ENCODE measurements at regions not wholly inside any gene's neighbourhood (a gene's known extent, or its start where the extent isn't known, plus 50 kb on each side); places are given as distances from the start of the nearest gene placed in this dataset.

- ChIA-PET CTCF (no interaction called here), POLR2A (no interaction called here)
Measured at GRCh38 chr2:164306872-164307271, 314.4 kb downstream of the GRB14 start.

- POLR2A ChIA-PET, result no interaction called here
- CTCF ChIA-PET, result no interaction called here
Measured at GRCh38 chr2:164302786-164303185, 318.5 kb downstream of the GRB14 start.

- POLR2A ChIA-PET, result no interaction called here
- CTCF ChIA-PET, result no interaction called here
Measured at GRCh38 chr2:164288235-164288634, 333.0 kb downstream of the GRB14 start.

- ChIA-PET POLR2A (no interaction called here), CTCF (no interaction called here)
Measured at GRCh38 chr2:164287056-164287455, 334.2 kb downstream of the GRB14 start.

- POLR2A ChIA-PET, result no interaction called here
- CTCF ChIA-PET, result no interaction called here
Measured at GRCh38 chr2:164285576-164285975, 335.7 kb downstream of the GRB14 start.

- POLR2A ChIA-PET, result no interaction called here
- CTCF ChIA-PET, result no interaction called here
Measured at GRCh38 chr2:164281896-164282295, 339.4 kb downstream of the GRB14 start.

- POLR2A ChIA-PET, result no interaction called here
- CTCF ChIA-PET, result no interaction called here
Measured at GRCh38 chr2:164275659-164276058, 345.6 kb downstream of the GRB14 start.

GRCh38 chr2:164260506-164260905, 360.8 kb downstream of the GRB14 start:
- CTCF ChIA-PET, result no interaction called here
- POLR2A ChIA-PET, result no interaction called here

- POLR2A ChIA-PET, result no interaction called here
Measured at GRCh38 chr2:164257742-164258141, 363.5 kb downstream of the GRB14 start.

GRCh38 chr2:164252568-164253287, 368.6 kb downstream of the GRB14 start:
- POLR2A ChIA-PET, result no interaction called here

More at GRCh38 chr2:164257742-164258141, 363.5 kb downstream of the GRB14 start:
- CTCF ChIA-PET, result no interaction called here

GRCh38 chr2:164243315-164243714, 378.0 kb downstream of the GRB14 start:
- POLR2A ChIA-PET, result no interaction called here
- CTCF ChIA-PET, result no interaction called here

More at GRCh38 chr2:164252568-164253287, 368.6 kb downstream of the GRB14 start:
- CTCF ChIA-PET, result no interaction called here

GRCh38 chr2:164242409-164242808, 378.9 kb downstream of the GRB14 start:
- CTCF ChIA-PET, result no interaction called here
- POLR2A ChIA-PET, result no interaction called here

GRCh38 chr2:164234074-164234473, 387.2 kb downstream of the GRB14 start:
- ChIA-PET POLR2A (no interaction called here), CTCF (no interaction called here)

GRCh38 chr2:164224007-164224406, 397.3 kb downstream of the GRB14 start:
- POLR2A ChIA-PET, result no interaction called here

GRCh38 chr2:164221473-164221872, 399.8 kb downstream of the GRB14 start:
- POLR2A ChIA-PET, result no interaction called here
- CTCF ChIA-PET, result no interaction called here

More at GRCh38 chr2:164224007-164224406, 397.3 kb downstream of the GRB14 start:
- CTCF ChIA-PET, result no interaction called here

- CTCF ChIA-PET, result no interaction called here
- POLR2A ChIA-PET, result no interaction called here
Measured at GRCh38 chr2:164220265-164220664, 401.0 kb downstream of the GRB14 start.

- POLR2A ChIA-PET, result no interaction called here
- CTCF ChIA-PET, result interaction anchor here (0.6 kb wide), 2 partner anchors 16 to 679 kb away, joined by 3 read pairs; no protein-coding TSS in a partner anchor
Measured at GRCh38 chr2:164213916-164214315, 407.4 kb downstream of the GRB14 start.

GRCh38 chr2:164205347-164205746, 415.9 kb downstream of the GRB14 start:
- POLR2A ChIA-PET, result no interaction called here
- CTCF ChIA-PET, result no interaction called here

- POLR2A ChIA-PET, result no interaction called here
- CTCF ChIA-PET, result no interaction called here
Measured at GRCh38 chr2:164203131-164203530, 418.2 kb downstream of the GRB14 start.

GRCh38 chr2:164198256-164198655, 423.0 kb downstream of the GRB14 start:
- POLR2A ChIA-PET, result no interaction called here

GRCh38 chr2:164190700-164191099, 430.6 kb downstream of the GRB14 start:
- CTCF ChIA-PET, result interaction anchor here (0.6 kb wide), 1 partner anchor 21 kb away, joined by 3 read pairs; no protein-coding TSS in a partner anchor

More at GRCh38 chr2:164198256-164198655, 423.0 kb downstream of the GRB14 start:
- CTCF ChIA-PET, result no interaction called here

GRCh38 chr2:164189851-164190250, 431.4 kb downstream of the GRB14 start:
- ChIA-PET POLR2A (no interaction called here), CTCF (no interaction called here)

More at GRCh38 chr2:164190700-164191099, 430.6 kb downstream of the GRB14 start:
- POLR2A ChIA-PET, result no interaction called here

All from activated CD8-positive, alpha-beta memory T cell treated with anti-CD3 and anti-CD28 coated beads for 36 hours (primary cell).